Neural cell (in vitro differentiated cells): ENCODE measurements at regions not wholly inside any gene's neighbourhood (a gene's known extent, or its start where the extent isn't known, plus 50 kb on each side); places are given as distances from the start of the nearest gene placed in this dataset.

Experiments
- H2AFZ ChIP-seq: fragments of 200-600, 300-800 bp; sonication (generic), shearing (Covaris generic); 2 replicates; pipeline ENCODE4 v1.6.0; 2014; ENCODE audit warnings: low read depth, mild to moderate bottlenecking, antibody characterized with exemption, low read length, moderate library complexity
- H3F3A ChIP-seq: fragments of 200-600 bp; shearing (Covaris generic); 2 replicates; pipeline ENCODE4 v1.6.1; 2016; ENCODE audit warnings: mild to moderate bottlenecking, moderate library complexity, mixed read lengths, antibody characterized with exemption, low read length; ENCODE audit not compliant: insufficient read depth, poor library complexity, severe bottlenecking
- H3K27ac ChIP-seq: fragments of 200-600, 300-800 bp; sonication (generic), shearing (Covaris generic); 2 replicates; pipeline ENCODE4 v1.5.1; 2014; ENCODE audit warnings: mild to moderate bottlenecking, low read length, moderate library complexity
- H3K27me3 ChIP-seq: fragments of 300-800, 200-600 bp; sonication (generic), shearing (Covaris generic); 2 replicates; pipeline ENCODE4 v1.6.0; 2014; ENCODE audit warnings: mild to moderate bottlenecking, low read depth, low read length, moderate library complexity; ENCODE audit not compliant: insufficient read depth
- H3K36me3 ChIP-seq: fragments of 300-800, 200-600 bp; sonication (generic), shearing (Covaris generic); 2 replicates; pipeline ENCODE4 v1.5.1; 2014; ENCODE audit warnings: mild to moderate bottlenecking, antibody characterized with exemption, low read length, moderate library complexity; ENCODE audit not compliant: insufficient read depth
- H3K4me2 ChIP-seq: fragments of 300-800, 200-600 bp; sonication (generic), shearing (Covaris generic); 2 replicates; pipeline ENCODE4 v1.6.0; 2014; ENCODE audit warnings: mild to moderate bottlenecking, low read length
- H3K4me3 ChIP-seq: fragments of 300-800, 200-600 bp; sonication (generic), shearing (Covaris generic); 2 replicates; pipeline ENCODE4 v1.5.1; 2014; ENCODE audit warnings: mild to moderate bottlenecking, low read length, moderate library complexity
- H3K79me2 ChIP-seq: fragments of 200-600 bp; shearing (Covaris generic); replicated peaks from 2 replicates; pipeline ENCODE4 v1.6.0; 2014; ENCODE audit warnings: mild to moderate bottlenecking, low read length, moderate library complexity; ENCODE audit not compliant: insufficient read depth
- H3K9ac ChIP-seq: fragments of 300-800, 200-600 bp; sonication (generic), shearing (Covaris generic); 2 replicates; pipeline ENCODE4 v1.6.1; 2016; ENCODE audit warnings: mild to moderate bottlenecking, low read length, mixed read lengths
- H3K9me2 ChIP-seq: fragments of 200-600 bp; shearing (Covaris generic); 2 replicates; pipeline ENCODE4 v1.6.1; 2016; ENCODE audit warnings: mild to moderate bottlenecking, low read length, mixed read lengths; ENCODE audit not compliant: insufficient read depth
- H3K9me3 ChIP-seq: fragments of 200-600, 300-800 bp; sonication (generic), shearing (Covaris generic); 2 replicates; pipeline ENCODE4 v1.6.1; 2016; ENCODE audit warnings: mild to moderate bottlenecking, mixed run types, low read length, moderate library complexity, mixed read lengths
- H4K20me1 ChIP-seq: fragments of 200-600 bp; shearing (Covaris generic); 2 replicates; pipeline ENCODE4 v1.6.1; 2016; ENCODE audit warnings: mild to moderate bottlenecking, mixed run types; ENCODE audit not compliant: insufficient read depth
- EP300 ChIP-seq: fragments of 450-650 bp; conservative IDR thresholded peaks from 2 replicates; pipeline ENCODE4 v1.6.1; 2014; ENCODE audit warnings: antibody characterized with exemption, mild to moderate bottlenecking, moderate library complexity; ENCODE audit not compliant: poor library complexity, severe bottlenecking
- EZH2 ChIP-seq: fragments of 200-600, 300-800 bp; shearing (Covaris generic), sonication (generic); IDR thresholded peaks from 2 replicates; pipeline ENCODE4 v1.6.1; 2014; ENCODE audit warnings: antibody characterized with exemption, low read length, borderline replicate concordance, mild to moderate bottlenecking; ENCODE audit not compliant: insufficient read depth, poor library complexity, severe bottlenecking
- MXI1 ChIP-seq: fragments of 450-650 bp; conservative IDR thresholded peaks from 2 replicates; pipeline ENCODE4 v1.6.1; 2014; ENCODE audit warnings: antibody characterized with exemption, mild to moderate bottlenecking; ENCODE audit not compliant: poor library complexity, severe bottlenecking
- POLR2AphosphoS5 ChIP-seq: IDR thresholded peaks from 2 replicates; pipeline ENCODE4 v1.6.1; 2012
- RAD21 ChIP-seq: fragments of 450-650 bp; conservative IDR thresholded peaks from 2 replicates; pipeline ENCODE4 v1.6.1; 2014; ENCODE audit warnings: antibody characterized with exemption, mild to moderate bottlenecking, moderate library complexity
- SMC3 ChIP-seq: fragments of 450-650 bp; conservative IDR thresholded peaks from 2 replicates; pipeline ENCODE4 v1.6.1; 2014; ENCODE audit warnings: antibody characterized with exemption, mild to moderate bottlenecking, moderate library complexity; ENCODE audit not compliant: poor library complexity
- TAF1 ChIP-seq: IDR thresholded peaks from 2 replicates; pipeline ENCODE4 v1.6.1; 2012; ENCODE audit warnings: low read depth
- TF ChIP-seq, protein P1 (sequence below): fragments of 450-650 bp; IDR thresholded peaks from 2 replicates; pipeline ENCODE4 v1.5.1; 2014; ENCODE audit warnings: antibody characterized with exemption, mild to moderate bottlenecking, moderate library complexity; ENCODE audit not compliant: poor library complexity, severe bottlenecking
- TF ChIP-seq, protein P2 (sequence below): IDR thresholded peaks from 2 replicates; pipeline ENCODE4 v1.6.1; 2012; ENCODE audit warnings: borderline replicate concordance

DNA sequence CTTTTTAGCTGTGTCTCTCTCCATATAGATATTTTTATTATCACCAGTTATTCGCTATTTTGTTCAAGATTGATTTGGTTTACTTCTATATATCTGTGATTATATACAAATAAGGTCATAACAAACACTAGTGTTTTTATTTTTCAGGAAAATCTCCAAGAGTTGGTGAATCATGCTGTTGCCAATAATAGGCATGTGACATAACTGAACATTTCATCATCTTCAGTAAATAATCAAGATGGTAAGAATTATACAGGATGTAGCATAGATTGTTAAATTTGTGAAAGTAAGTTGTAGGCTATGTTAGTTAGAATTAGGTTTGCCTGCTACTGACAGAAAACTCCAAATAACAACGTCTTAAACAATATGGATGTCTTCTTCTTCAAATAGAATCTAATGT lies 240.9 kb upstream of the PDE3A start:
- Histone ChIP-seq H3K36me3 (no peaks in the 10 kb centered on the region), H3K27ac (no peak overlapping the region), H4K20me1 (no peaks in the 10 kb centered on the region), H3F3A (no peaks in the 10 kb centered on the region), H3K4me2 (no peak overlapping the region), H3K9me3 (no peaks in the 10 kb centered on the region), H2AFZ (no peak overlapping the region), H3K27me3 (no peaks in the 10 kb centered on the region), H3K9ac (no peak overlapping the region), H3K9me2 (no peaks in the 10 kb centered on the region), H3K4me3 (no peak overlapping the region), H3K79me2 (no peaks in the 10 kb centered on the region)
- TF ChIP-seq RAD21 (no peak), TAF1 (no peak)

GRCh38 chr12:20128928-20129327 lies 239.4 kb upstream of the PDE3A start:
- Histone ChIP-seq H3K79me2 (no peaks in the 10 kb centered on the region), H2AFZ (no peak overlapping the region), H3F3A (no peaks in the 10 kb centered on the region), H3K4me3 (no peak overlapping the region), H3K4me2 (no peak overlapping the region), H3K36me3 (no peaks in the 10 kb centered on the region), H3K9me3 (no peaks in the 10 kb centered on the region), H3K27me3 (no peaks in the 10 kb centered on the region), H4K20me1 (no peaks in the 10 kb centered on the region), H3K9ac (no peak overlapping the region), H3K27ac (no peak overlapping the region), H3K9me2 (no peaks in the 10 kb centered on the region)
- no peak for TF ChIP-seq EP300
- no peak for TF ChIP-seq SMC3

DNA sequence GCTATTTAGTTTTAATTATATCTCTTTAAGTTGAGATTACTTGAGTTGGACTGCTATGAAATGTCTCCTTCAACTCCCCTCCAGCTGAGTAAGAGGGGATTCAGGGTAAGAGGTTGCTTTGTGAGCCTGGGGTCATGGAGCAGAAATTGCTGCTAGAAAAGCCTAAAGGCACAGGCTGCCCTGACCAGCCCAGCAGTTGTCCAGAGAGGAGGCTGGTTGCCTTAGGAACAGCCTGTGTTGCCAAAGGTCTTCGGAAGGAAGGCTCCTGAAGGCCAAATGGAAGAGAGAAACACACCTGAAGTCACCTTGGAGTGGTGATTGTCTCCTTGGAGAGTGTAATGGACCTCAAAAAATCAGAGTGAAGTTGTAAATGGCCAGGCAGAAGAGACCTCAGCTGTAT lies 235.5 kb upstream of the PDE3A start:
- Histone ChIP-seq H3K27ac (no peak overlapping the region), H3K9me3 (no peaks in the 10 kb centered on the region), H3K9ac (no peak overlapping the region), H2AFZ (no peak overlapping the region), H3K36me3 (no peaks in the 10 kb centered on the region), H3K4me2 (no peak overlapping the region), H3F3A (no peaks in the 10 kb centered on the region), H3K79me2 (no peaks in the 10 kb centered on the region), H3K9me2 (no peaks in the 10 kb centered on the region), H3K27me3 (no peaks in the 10 kb centered on the region), H4K20me1 (no peaks in the 10 kb centered on the region), H3K4me3 (no peak overlapping the region)
- TF ChIP-seq, protein P1, sequence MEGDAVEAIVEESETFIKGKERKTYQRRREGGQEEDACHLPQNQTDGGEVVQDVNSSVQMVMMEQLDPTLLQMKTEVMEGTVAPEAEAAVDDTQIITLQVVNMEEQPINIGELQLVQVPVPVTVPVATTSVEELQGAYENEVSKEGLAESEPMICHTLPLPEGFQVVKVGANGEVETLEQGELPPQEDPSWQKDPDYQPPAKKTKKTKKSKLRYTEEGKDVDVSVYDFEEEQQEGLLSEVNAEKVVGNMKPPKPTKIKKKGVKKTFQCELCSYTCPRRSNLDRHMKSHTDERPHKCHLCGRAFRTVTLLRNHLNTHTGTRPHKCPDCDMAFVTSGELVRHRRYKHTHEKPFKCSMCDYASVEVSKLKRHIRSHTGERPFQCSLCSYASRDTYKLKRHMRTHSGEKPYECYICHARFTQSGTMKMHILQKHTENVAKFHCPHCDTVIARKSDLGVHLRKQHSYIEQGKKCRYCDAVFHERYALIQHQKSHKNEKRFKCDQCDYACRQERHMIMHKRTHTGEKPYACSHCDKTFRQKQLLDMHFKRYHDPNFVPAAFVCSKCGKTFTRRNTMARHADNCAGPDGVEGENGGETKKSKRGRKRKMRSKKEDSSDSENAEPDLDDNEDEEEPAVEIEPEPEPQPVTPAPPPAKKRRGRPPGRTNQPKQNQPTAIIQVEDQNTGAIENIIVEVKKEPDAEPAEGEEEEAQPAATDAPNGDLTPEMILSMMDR, result no peak
- TF ChIP-seq POLR2AphosphoS5, result no peak
- no peak for TF ChIP-seq EP300
- no peak for TF ChIP-seq RAD21
- TF ChIP-seq, protein P2, sequence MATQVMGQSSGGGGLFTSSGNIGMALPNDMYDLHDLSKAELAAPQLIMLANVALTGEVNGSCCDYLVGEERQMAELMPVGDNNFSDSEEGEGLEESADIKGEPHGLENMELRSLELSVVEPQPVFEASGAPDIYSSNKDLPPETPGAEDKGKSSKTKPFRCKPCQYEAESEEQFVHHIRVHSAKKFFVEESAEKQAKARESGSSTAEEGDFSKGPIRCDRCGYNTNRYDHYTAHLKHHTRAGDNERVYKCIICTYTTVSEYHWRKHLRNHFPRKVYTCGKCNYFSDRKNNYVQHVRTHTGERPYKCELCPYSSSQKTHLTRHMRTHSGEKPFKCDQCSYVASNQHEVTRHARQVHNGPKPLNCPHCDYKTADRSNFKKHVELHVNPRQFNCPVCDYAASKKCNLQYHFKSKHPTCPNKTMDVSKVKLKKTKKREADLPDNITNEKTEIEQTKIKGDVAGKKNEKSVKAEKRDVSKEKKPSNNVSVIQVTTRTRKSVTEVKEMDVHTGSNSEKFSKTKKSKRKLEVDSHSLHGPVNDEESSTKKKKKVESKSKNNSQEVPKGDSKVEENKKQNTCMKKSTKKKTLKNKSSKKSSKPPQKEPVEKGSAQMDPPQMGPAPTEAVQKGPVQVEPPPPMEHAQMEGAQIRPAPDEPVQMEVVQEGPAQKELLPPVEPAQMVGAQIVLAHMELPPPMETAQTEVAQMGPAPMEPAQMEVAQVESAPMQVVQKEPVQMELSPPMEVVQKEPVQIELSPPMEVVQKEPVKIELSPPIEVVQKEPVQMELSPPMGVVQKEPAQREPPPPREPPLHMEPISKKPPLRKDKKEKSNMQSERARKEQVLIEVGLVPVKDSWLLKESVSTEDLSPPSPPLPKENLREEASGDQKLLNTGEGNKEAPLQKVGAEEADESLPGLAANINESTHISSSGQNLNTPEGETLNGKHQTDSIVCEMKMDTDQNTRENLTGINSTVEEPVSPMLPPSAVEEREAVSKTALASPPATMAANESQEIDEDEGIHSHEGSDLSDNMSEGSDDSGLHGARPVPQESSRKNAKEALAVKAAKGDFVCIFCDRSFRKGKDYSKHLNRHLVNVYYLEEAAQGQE, result no peak
- TF ChIP-seq TAF1, result no peak
- no peak for TF ChIP-seq SMC3
- TF ChIP-seq MXI1, result no peak
- no peak for TF ChIP-seq EZH2
